Heart right ventricle (tissue), 16 donors: ENCODE measurements at regions not wholly inside any gene's neighbourhood (a gene's known extent, or its start where the extent isn't known, plus 50 kb on each side); places are given as distances from the start of the nearest gene placed in this dataset.

Experiments used
- ATAC-seq, 8 donors: fragments of 200-7000 bp; cut with Tn5 transposase; one replicate each; pipeline ENCODE4 v1.9.1; 2020; ENCODE audit warnings: mild to moderate bottlenecking in 8 of 8, moderate library complexity in 8 of 8, moderate number of reproducible peaks in 1 of 8
- DNase-seq, 2 donors: peaks; one replicate each; pipeline ENCODE4 v3.0.0-alpha.2; 2020
- H3K27ac ChIP-seq, 10 donors: fragments of 200-600 bp; sonication (generic) in 2 of 10; one replicate each; pipeline versions ENCODE4 v1.5.0 to v1.8.0; 2020 to 2022; ENCODE audit warnings: mild to moderate bottlenecking in 3 of 10
- H3K27me3 ChIP-seq, 7 donors: fragments of 200-600 bp; one replicate each; pipeline ENCODE4 v1.8.0; 2021 to 2022; ENCODE audit warnings: mild to moderate bottlenecking in 2 of 7
- H3K36me3 ChIP-seq, 9 donors: fragments of 200-600 bp; sonication (generic) in 1 of 9; one replicate each; pipeline versions ENCODE4 v1.5.0 to v1.8.0; 2020 to 2022; ENCODE audit warnings: mild to moderate bottlenecking in 2 of 9
- H3K4me1 ChIP-seq, 9 donors: fragments of 200-600 bp; sonication (generic) in 1 of 9; one replicate each; pipeline versions ENCODE4 v1.5.0 to v1.8.0; 2020 to 2022; ENCODE audit warnings: mild to moderate bottlenecking in 4 of 9
- H3K4me3 ChIP-seq, 10 donors: fragments of 200-600 bp; sonication (generic) in 2 of 10; one replicate each; pipeline versions ENCODE4 v1.5.0 to v1.8.0; 2020 to 2022; ENCODE audit warnings: mild to moderate bottlenecking in 7 of 10, moderate library complexity in 2 of 10
- H3K9me3 ChIP-seq, 11 donors: fragments of 200-600 bp in 10 of 11; sonication (generic) in 2 of 11; one replicate each; pipeline versions ENCODE4 v1.5.0 to v1.8.0; 2013 to 2022; ENCODE audit warnings: mild to moderate bottlenecking in 2 of 11, control low read depth in 1 of 11, moderate library complexity in 1 of 11
- WGBS, 2 donors: extraction: QIAGEN DNeasy Blood & Tissue Kit; methylation state at CpG; one replicate each; pipeline ENCODE4 v1.1.7; 2013; ENCODE audit warnings: inconsistent platforms in 1 of 2; 5-methylcytosine and 5-hydroxymethylcytosine counted together
- intact Hi-C, 10 donors: fragments of 100-400 bp; cut with DNase I; formaldehyde crosslinking; loops; one replicate each; pipeline versions ENCODE4 v1.11.1 to v1.14.2; 2022
- TF ChIP-seq, protein P1 (sequence below), 9 donors: fragments of 200-600 bp; sonication (generic) in 2 of 9; IDR thresholded peaks; one replicate each; pipeline versions ENCODE4 v1.5.0 to v1.8.0; 2021 to 2022; ENCODE audit warnings: antibody characterized with exemption in 9 of 9, mild to moderate bottlenecking in 5 of 9, moderate library complexity in 1 of 9
- donor health status: Arrhythmogenic right ventricular cardiomyopathy.
- donor health status: ischemic (EF 13 %, LVEDD 7.1; RV severe dilation, severe dysfunction).
- donor health status: healthy with polysubstance abuse.
- donor health status: DM: no; HTN: yes; CAD: no.
- donor health status: DM: no; HTN: no; CAD: no.
- donor health status: ischemic (EF 25% LVEDD 6.9; RV normal size, moderate dysfunction).
- donor health status: ischemic (EF 25% LVEDD 5.7; RV mildly dilated, moderate dysfunction).
- donor health status: healthy.
- donor health status: DM: yes; HTN: yes; CAD: no.
- donor health status: Ischemic cardiomyopathy.
- donor health status: ischemic (EF 35%, LVEDD 5.7; RV mildly dilated, moderate dysfunction).
- donor health status: nonischemic (EF 11% LVEDD 7.7; RV severe dilation, severe dysfunction).
- donor health status: DM: yes; HTN: yes; CAD: no.
- donor health status: PGD.
- donor health status: ischemic (EF 29% LVEDD 5.4; RV normal size, mild dysfunction).
- donor health status: nonischemic (EF 23%, LVEDD 6.1; RV moderate dilation, normal function).

DNA sequence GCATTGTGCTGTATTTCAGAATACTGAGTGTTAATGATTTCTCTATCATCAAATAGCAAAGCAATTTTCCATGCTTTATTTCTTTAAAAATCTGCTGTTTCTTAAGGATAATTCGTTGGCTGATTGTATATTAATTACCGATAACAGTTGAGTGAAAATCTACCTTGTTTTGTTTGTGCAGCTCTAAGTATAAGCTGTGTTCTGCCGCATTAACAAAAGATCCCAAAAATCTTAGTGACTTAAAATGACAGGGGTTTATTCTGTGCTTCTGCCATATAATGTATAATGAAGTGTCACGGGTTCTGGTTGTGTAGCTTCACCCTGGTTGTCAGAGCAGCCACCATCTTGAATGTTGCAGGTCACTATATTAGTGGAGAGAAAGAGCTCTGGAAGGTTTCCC lies 196.1 kb downstream of the ACTR3 start:
- 86 to 87% methylated on average over 4 of the region's 4 CpGs for WGBS, 2 donors
- H3K27me3 ChIP-seq, result peaks cover 0 to 5% (median 0%) of the 10 kb centered on the region in 7 donors
- TF ChIP-seq, protein P1, sequence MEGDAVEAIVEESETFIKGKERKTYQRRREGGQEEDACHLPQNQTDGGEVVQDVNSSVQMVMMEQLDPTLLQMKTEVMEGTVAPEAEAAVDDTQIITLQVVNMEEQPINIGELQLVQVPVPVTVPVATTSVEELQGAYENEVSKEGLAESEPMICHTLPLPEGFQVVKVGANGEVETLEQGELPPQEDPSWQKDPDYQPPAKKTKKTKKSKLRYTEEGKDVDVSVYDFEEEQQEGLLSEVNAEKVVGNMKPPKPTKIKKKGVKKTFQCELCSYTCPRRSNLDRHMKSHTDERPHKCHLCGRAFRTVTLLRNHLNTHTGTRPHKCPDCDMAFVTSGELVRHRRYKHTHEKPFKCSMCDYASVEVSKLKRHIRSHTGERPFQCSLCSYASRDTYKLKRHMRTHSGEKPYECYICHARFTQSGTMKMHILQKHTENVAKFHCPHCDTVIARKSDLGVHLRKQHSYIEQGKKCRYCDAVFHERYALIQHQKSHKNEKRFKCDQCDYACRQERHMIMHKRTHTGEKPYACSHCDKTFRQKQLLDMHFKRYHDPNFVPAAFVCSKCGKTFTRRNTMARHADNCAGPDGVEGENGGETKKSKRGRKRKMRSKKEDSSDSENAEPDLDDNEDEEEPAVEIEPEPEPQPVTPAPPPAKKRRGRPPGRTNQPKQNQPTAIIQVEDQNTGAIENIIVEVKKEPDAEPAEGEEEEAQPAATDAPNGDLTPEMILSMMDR (IDR thresholded peaks at IDR 0.05), result no peak

GRCh38 chr2:114089636-114090319 lies 199.9 kb downstream of the ACTR3 start:
- intact Hi-C loops, result no loop called here
- Histone ChIP-seq H3K36me3 (no peaks in the 10 kb centered on the region), H3K4me1 (no peaks in the 10 kb centered on the region), H3K4me3 (no peak overlapping the region), H3K27me3 (peaks cover 0 to 5% (median 0%) of the 10 kb centered on the region in 7 donors), H3K27ac (no peak overlapping the region), H3K9me3 (peaks cover 0 to 11% (median 0%) of the 10 kb centered on the region in 11 donors)
- TF ChIP-seq, protein P1 (IDR thresholded peaks at IDR 0.05), result no peak
- ATAC-seq (no peak), DNase-seq (no peak)
- 76 to 79% methylated on average over 9 of the region's 9 CpGs for WGBS, 2 donors

More for the DNA sequence above, 196.1 kb downstream of the ACTR3 start:
- no peak overlapping the region for H3K27ac ChIP-seq
- peaks cover 0 to 19% (median 0%) of the 10 kb centered on the region in 11 donors for H3K9me3 ChIP-seq
- H3K4me3 ChIP-seq, result no peak overlapping the region
- intact Hi-C loops, result no loop called here
- no peak for ATAC-seq
- H3K4me1 ChIP-seq, result no peaks in the 10 kb centered on the region
- DNase-seq, result no peak
- no peaks in the 10 kb centered on the region for H3K36me3 ChIP-seq

- no peak for DNase-seq
- Histone ChIP-seq H3K4me3 (no peak overlapping the region), H3K27ac (no peak overlapping the region), H3K27me3 (peaks cover 0 to 2% (median 0%) of the 10 kb centered on the region in 7 donors), H3K4me1 (no peaks in the 10 kb centered on the region), H3K36me3 (no peaks in the 10 kb centered on the region), H3K9me3 (peaks cover 0 to 19% (median 3%) of the 10 kb centered on the region in 11 donors)
- ATAC-seq, result no peak
- 89 to 93% methylated on average over 1 of the region's 1 CpG for WGBS, 2 donors
- intact Hi-C loops, result no loop called here
- TF ChIP-seq, protein P1 (IDR thresholded peaks at IDR 0.05), result no peak
Observed at GRCh38 chr2:114091010-114091409, 201.1 kb downstream of the ACTR3 start.

GRCh38 chr2:114108249-114108648 lies 218.4 kb downstream of the ACTR3 start:
- ATAC-seq (no peak), DNase-seq (no peak)
- 78 to 87% methylated on average over 2 of the region's 2 CpGs for WGBS, 2 donors
- no peak overlapping the region for H3K27ac ChIP-seq
- H3K4me3 ChIP-seq, result no peak overlapping the region
- H3K4me1 ChIP-seq, result no peaks in the 10 kb centered on the region
- TF ChIP-seq, protein P1 (IDR thresholded peaks at IDR 0.05), result no peak
- intact Hi-C loops, result no loop called here
- H3K27me3 ChIP-seq, result no peaks in the 10 kb centered on the region
- H3K9me3 ChIP-seq, result peaks cover 0 to 35% (median 14%) of the 10 kb centered on the region in 11 donors
- H3K36me3 ChIP-seq, result no peaks in the 10 kb centered on the region
